ENCODE measurements at regions not wholly inside any gene's neighbourhood (a gene's known extent, or its start where the extent isn't known, plus 50 kb on each side); places are given as distances from the start of the nearest gene placed in this dataset.
A peak's percentile ranks its signal among the peaks of the same experiment; 100 is the strongest.
"Not testable (repeated sequence)": the region's sequence is repeated elsewhere in the genome, so short reads cannot be mapped to it uniquely, and the experiment has no call there.

DNA sequence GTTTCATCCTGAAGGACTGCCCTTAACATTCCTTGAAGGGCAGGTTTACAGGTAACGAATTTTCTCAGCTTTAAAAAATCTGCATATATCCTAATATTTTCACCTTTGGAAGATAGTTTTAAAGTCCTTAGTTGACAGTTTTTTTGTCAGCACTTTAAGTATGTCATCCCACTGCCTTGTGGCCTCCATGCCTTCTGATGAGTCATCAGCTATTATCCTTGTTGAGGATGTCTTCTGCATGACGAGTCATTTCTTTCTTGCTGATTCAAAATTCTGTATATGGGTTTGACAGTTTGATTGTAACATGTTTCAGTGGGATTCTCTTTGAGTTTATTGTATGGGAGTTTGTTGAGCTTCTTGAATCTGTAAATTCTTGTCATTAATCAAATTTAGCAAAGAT lies 500.6 kb downstream of the DISC1 start:
- DNase-seq (ENCODE audit: extremely low read depth, low read depth) = peak; percentile 60

DNA sequence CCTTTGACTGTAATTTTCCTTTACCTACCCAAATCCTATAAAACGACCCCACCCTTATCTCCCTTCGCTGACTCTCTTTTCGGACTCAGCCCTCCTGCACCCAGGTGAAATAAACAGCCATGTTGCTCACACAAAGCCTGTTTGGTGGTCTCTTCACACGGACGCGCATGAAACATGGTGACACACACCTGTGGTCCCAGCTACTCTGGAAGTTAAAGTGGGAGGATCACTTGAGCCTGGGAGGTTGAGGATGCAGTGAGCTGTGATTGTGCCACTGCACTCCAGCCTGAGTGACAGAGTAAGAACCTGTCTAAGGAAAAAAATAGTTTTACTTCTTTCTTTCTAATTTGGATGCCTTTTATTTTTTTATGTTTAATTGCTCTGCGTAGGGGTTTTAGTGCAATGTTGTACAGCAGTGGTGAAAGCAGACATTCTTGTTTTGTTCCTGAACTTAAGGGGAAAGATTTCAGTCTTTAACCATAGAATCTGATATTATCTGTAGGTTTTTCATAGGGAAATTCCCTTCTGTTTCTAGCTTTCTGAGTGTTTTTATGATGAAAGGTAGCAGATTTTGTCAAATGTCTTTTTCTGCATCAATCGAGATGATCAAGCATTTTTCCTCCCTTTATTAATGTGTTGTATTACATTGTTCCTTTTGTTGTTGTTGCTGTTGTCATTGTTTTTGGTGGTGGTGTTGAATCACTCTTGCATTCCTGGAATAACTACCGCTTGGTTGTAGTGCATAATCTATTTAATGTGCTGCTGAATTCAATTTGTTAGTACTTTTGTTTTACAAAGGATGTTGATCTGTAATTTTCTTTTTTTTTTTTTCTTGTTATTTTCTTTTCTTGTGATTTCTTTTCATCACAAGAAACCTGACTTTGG lies 497.4 kb downstream of the DISC1 start:
- DNase-seq (ENCODE audit: extremely low read depth, low read depth) = no peak

DNA sequence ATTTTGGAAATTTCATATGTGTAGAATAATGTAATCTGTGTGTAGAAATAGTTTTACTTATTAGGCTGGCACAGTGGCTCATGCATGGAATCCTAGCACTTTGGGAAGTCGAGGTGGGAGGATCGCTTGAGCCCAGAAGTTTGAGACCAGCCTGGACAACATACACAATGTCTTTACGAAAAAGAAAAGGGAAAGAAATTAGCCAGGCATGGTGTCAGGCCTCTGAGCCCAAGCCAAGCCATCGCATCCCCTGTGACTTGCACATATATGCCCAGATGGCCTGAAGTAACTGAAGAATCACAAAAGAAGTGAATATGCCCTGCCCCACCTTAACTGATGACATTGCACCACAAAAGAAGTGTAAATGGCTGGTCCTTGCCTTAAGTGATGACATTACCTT lies 491.3 kb downstream of the DISC1 start:
- DNase-seq (ENCODE audit: extremely low read depth, low read depth) = not testable (repeated sequence)

DNA sequence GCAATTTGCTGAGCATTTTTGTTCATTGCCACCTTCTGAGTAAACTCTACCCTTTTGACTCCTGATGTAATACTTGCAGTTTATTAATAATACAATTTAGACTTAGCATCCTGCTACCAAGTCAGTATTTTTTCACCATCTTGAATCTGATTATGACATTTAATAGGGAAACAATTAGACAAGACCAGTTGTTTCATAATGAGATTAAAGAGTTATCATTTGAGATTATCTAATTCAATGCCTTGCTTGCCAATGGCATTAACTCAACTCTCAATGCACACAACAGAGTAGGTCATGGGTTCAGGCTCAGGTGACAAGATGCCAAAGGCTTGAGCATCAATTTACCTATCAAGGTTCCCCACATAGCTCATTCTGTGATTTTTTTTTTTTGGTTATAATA lies 488.4 kb downstream of the DISC1 start:
- no peak for DNase-seq (ENCODE audit: extremely low read depth, low read depth)

DNA sequence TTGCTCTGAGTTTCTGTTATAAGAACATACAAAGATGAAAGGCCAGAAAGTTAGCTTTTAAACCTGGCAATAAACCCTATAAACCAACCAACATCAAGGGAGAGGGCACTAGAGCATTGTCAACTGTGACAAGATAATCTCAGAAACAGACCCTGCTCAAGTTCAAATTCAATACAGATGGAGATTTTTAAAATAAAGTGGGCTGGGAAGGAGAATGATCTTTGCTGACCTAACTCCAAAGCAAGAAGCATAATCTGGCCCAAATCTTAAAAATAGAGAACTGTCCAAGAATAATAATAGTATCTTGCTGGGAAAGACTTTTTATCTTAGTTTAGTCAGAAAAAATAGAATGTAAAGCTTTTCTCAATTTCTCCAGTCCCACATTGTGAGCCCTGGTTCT lies 485.5 kb downstream of the DISC1 start:
- no peak for DNase-seq (ENCODE audit: extremely low read depth, low read depth)

DNA sequence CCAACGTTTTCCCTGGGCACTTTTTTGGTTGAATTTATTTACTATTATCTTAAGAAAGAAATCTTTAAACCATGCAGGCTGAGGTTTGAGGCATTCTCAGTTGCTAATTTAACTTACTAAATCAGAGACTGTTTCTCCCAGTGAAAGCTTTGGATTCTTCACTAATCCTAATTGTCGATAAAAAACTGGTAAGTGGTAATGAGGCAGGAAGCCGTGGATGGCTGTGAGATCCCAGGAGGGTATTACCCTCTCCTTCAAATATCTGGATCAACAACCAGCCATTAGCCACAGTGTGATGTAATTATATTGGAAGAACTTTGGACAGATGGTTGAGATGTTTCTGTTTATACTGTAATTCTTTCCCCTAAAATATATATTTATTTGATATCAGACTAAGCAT lies 485.0 kb downstream of the DISC1 start:
- DNase-seq (ENCODE audit: extremely low read depth, low read depth) = no peak

DNA sequence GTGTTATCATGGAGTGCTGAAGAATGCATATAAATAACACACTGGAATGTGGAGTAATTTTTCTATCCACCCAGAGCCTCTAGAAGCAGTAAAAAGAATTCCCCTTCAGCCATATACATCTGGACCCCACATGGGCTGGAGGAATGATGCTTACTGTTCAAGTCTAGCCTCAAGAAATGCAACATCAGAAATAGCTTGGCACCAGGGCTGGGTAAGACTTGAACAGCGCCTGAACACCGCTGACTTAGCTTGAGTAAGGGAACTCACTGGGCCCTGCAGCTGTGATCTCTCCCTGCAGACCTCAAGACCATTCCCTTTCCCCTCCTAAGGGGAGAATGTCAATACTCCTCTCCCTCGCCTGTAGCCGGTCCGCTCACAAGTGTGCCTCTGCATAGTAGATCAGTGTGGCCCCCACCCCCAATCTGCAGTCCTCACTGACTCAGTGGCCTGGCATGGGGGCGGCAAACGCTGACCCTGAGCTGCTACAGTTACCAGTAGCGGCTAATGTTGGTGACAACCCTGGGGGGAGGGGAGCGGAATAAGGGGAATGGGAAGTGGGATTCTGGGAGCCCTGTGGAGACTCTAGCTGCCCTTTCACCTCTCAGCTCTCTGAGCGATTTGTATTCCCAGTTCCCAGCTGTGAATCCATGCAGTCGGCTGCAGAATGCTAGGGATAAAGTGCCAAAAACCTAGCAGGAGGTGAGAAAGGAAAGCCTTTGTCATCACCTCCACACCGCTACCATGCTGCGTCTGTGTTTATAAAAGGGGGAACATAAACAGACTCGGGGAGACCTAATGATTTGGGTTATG lies 483.9 kb downstream of the DISC1 start:
- no peak for DNase-seq (ENCODE audit: extremely low read depth, low read depth)

DNA sequence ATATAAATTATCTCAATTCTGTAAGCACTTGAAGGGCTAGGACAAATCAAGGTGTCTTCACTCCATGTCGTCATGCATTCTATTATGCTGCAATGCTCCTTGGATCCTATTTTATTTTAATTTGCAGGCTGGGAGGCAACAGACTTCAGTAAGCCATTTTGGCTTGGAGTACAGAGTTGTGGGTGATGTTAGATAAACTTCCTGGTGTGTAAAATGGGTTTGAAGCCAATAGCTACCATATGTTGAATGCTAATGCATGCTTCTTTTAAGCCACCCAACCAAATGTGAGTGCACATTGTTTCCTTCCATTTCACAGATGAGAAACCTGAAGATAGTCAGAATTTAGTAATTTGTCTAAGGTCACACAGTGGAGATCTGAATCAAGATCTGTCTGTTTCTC lies 482.8 kb downstream of the DISC1 start:
- DNase-seq (ENCODE audit: extremely low read depth, low read depth) = no peak

DNA sequence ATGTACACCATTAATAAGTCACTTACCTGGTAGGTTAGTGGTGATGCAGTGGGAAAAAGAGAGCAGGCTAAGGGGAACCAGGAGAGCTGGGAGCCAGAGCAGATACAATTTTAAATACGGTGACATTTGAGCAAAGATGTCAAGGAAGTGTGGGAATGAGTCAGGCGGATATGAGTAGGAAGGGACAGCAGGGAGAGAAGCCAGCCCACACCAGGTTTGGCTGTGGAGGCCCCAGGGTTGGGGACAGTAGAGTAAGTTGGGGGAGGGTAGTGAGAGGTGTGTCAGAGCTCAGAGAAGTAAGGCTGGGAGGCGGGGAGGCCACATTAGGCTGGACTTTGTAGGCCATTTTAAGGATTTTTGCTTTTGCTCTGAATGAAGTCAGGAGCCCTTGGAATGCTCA lies 482.0 kb downstream of the DISC1 start:
- DNase-seq (ENCODE audit: extremely low read depth, low read depth) = peak; percentile 45

DNA sequence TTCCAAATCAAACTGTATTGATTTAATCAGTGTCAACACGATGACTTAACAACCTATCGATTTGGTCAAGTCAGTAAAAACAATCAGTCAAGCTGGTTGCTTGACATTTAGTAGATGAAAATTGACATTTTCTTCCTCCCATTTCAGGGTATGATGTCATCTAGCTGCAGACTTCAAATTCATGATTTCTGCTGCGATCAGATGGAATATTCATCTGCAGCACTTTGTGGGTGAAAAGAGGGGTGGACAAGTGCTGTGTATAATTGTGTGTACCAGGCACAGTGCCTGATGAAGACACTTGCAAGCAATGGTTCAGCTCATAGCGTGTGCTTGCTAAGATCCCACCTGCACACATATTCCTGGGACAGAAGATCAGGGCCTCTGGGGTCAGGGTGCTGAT lies 479.8 kb downstream of the DISC1 start:
- DNase-seq (ENCODE audit: extremely low read depth, low read depth) = no peak

DNA sequence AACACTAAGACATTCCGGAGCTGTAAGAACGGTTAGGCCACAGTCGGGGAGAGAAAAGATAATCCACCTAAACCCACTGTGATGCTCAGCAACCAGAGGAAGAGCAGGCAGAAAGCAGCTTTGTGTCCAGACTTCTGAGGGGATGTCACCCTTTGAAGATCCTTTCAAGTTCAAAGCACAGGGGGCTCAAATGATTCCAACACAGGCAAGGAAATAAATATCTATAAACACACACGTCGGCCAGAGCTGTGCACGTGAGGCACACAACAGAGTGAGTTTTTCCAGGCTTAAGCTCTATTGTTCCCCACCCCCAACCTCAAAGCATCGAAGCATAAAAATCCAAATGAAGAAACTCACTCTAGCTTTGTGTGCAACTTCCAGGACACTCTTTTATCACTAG lies 479.0 kb downstream of the DISC1 start:
- DNase-seq (ENCODE audit: extremely low read depth, low read depth) = no peak

DNA sequence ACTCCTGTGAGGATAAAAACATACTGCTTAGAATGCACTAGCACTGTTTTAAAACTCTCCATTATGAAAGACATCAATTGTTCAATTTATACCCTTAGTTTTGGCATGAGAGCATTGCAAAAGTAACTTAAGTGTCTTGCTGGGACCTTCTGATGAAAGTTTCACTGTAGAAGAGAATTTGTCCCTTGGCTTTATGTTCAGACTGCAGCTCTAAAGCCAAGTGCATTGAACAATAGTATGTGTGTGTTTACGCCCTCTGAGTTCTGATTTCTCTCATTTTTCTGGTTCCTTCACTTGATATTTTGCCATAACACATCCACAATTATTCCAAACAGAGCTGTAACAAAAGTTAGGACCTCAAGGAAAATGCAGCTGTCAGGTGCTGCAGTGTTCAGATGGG lies 474.6 kb downstream of the DISC1 start:
- DNase-seq (ENCODE audit: extremely low read depth, low read depth) = no peak

DNA sequence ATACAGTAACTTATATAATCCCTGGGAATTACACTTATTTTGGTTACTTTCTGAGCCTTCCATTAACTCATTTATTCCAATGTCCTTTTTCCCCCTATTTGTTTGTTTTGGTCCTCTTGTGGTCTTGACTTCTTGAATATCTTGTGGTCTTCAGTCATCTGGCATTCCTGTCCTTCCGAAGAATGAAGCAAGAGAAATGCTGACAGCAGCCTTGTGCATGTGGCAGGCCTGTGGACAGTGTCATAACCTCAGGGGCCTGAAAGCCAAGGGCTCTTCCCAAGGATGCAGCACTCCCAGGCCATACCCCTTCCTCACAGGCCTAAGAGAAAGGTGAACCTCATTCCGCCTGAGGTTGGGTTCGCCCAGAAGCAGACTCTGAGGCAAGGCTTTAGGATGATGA lies 470.2 kb downstream of the DISC1 start:
- DNase-seq (ENCODE audit: extremely low read depth, low read depth) = no peak

Small RNAs in the stretch of these regions (small RNA-seq; reads per million reads assigned to genes)
- gene BX323014.1 (0 reads per million in 2 experiments), gene RN7SL299P (0 reads per million in 2 experiments)
